Hippocampal formation (tissue), 2 donors: ENCODE measurements at regions not wholly inside any gene's neighbourhood (a gene's known extent, or its start where the extent isn't known, plus 50 kb on each side); places are given as distances from the start of the nearest gene placed in this dataset.

Experiments used
- DNase-seq, 2 donors: peaks; one replicate each; lab custom pipeline; 2025; lab: John Stamatoyannopoulos, UW

GRCh38 chr3:176794406-176794805 is 402.9 kb downstream of the TBL1XR1 start:
- no peak for DNase-seq

- DNase-seq = no peak
Measured at GRCh38 chr3:176789947-176790346, 407.3 kb downstream of the TBL1XR1 start.

- DNase-seq = no peak
Measured at GRCh38 chr3:176789281-176789705, 408.0 kb downstream of the TBL1XR1 start.

GRCh38 chr3:176787506-176787905 is 409.8 kb downstream of the TBL1XR1 start:
- DNase-seq = no peak

- DNase-seq = no peak
Measured at GRCh38 chr3:176785171-176785570, 412.1 kb downstream of the TBL1XR1 start.

GRCh38 chr3:176780766-176781165 is 416.5 kb downstream of the TBL1XR1 start:
- no peak for DNase-seq

- no peak for DNase-seq
Measured at GRCh38 chr3:176776622-176777175, 420.6 kb downstream of the TBL1XR1 start.

GRCh38 chr3:176769547-176770190 is 427.6 kb downstream of the TBL1XR1 start:
- no peak for DNase-seq

- no peak for DNase-seq
Measured at GRCh38 chr3:176767385-176767784, 429.9 kb downstream of the TBL1XR1 start.

GRCh38 chr3:176766862-176767261 is 430.4 kb downstream of the TBL1XR1 start:
- DNase-seq = no peak

GRCh38 chr3:176765382-176765900 is 431.8 kb downstream of the TBL1XR1 start:
- no peak for DNase-seq

- no peak for DNase-seq
Measured at GRCh38 chr3:176759815-176760506, 437.3 kb downstream of the TBL1XR1 start.

GRCh38 chr3:176757429-176757828 is 439.9 kb downstream of the TBL1XR1 start:
- no peak for DNase-seq

- no peak for DNase-seq
Measured at GRCh38 chr3:176755977-176756376, 441.3 kb downstream of the TBL1XR1 start.

- DNase-seq = no peak
Measured at GRCh38 chr3:176755552-176755951, 441.7 kb downstream of the TBL1XR1 start.

- no peak for DNase-seq
Measured at GRCh38 chr3:176741664-176742047, 455.6 kb downstream of the TBL1XR1 start.

GRCh38 chr3:176740906-176741663 is 456.2 kb downstream of the TBL1XR1 start:
- DNase-seq = no peak

- DNase-seq = no peak
Measured at GRCh38 chr3:176739159-176739558, 458.1 kb downstream of the TBL1XR1 start.

- no peak for DNase-seq
Measured at GRCh38 chr3:176737480-176738110, 459.7 kb downstream of the TBL1XR1 start.

GRCh38 chr3:176734146-176734545 is 463.1 kb downstream of the TBL1XR1 start:
- DNase-seq = no peak

GRCh38 chr3:176724394-176724759 is 472.9 kb downstream of the TBL1XR1 start:
- no peak for DNase-seq
